Muscle layer of duodenum (tissue), 2 donors: ENCODE measurements at regions not wholly inside any gene's neighbourhood (a gene's known extent, or its start where the extent isn't known, plus 50 kb on each side); places are given as distances from the start of the nearest gene placed in this dataset.
A peak's percentile ranks its signal among the peaks of the same experiment; 100 is the strongest.

Source experiments
- H3K27ac ChIP-seq: one replicate; pipeline ENCODE4 v1.7.0; 2013; ENCODE audit warnings: mild to moderate bottlenecking, low read length
- H3K27me3 ChIP-seq: one replicate; pipeline ENCODE4 v1.7.0; 2013; ENCODE audit warnings: low read depth, mild to moderate bottlenecking, control low read depth, low read length
- H3K36me3 ChIP-seq, 2 donors: one replicate each; pipeline ENCODE4 v1.7.0; 2013; ENCODE audit warnings: low read length in 2 of 2, control low read depth in 1 of 2, mild to moderate bottlenecking in 1 of 2; ENCODE audit not compliant: insufficient read depth in 2 of 2, control insufficient read depth in 1 of 2
- H3K4me1 ChIP-seq, 2 donors: one replicate each; pipeline ENCODE4 v1.7.0; 2013; ENCODE audit warnings: low read length in 2 of 2, mild to moderate bottlenecking in 2 of 2, control low read depth in 1 of 2, moderate library complexity in 1 of 2; ENCODE audit not compliant: insufficient read depth in 2 of 2, control insufficient read depth in 1 of 2
- H3K4me3 ChIP-seq, 2 donors: one replicate each; pipeline ENCODE4 v1.7.0; 2013; ENCODE audit warnings: low read length in 2 of 2, low read depth in 1 of 2, mild to moderate bottlenecking in 1 of 2
- H3K9me3 ChIP-seq, 2 donors: one replicate each; pipeline ENCODE4 v1.7.0; 2013; ENCODE audit warnings: low read length in 2 of 2, control low read depth in 1 of 2, mild to moderate bottlenecking in 1 of 2; ENCODE audit not compliant: control insufficient read depth in 1 of 2
- donor health status: healthy.

DNA sequence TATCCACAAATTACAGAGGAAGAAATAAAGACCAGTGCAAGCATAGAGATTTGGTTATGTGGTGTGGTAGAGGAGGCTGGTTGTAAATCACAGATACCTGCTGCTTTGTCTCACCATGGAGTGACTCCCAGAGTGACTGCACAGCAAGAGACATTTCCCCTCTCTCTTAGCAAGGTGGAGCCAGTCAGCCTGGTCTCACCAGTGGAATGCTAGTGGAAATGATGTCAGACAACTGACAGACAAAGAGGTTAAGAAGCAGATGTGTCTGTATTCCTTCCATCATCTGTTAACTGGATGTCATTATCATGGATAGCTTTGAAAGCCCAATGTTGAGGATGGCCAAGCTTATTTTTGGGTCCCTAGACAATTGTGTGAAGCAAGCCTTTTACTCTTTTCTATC, 509.4 kb upstream of the SEMA6A start:
- Histone ChIP-seq H3K4me1 (no peaks in the 10 kb centered on the region), H3K4me3 (no peak overlapping the region), H3K27ac (no peak overlapping the region), H3K36me3 (no peaks in the 10 kb centered on the region), H3K9me3 (no peaks in the 10 kb centered on the region), H3K27me3 (no peaks in the 10 kb centered on the region)

- Histone ChIP-seq H3K27ac (no peak overlapping the region), H3K27me3 (no peaks in the 10 kb centered on the region), H3K36me3 (no peaks in the 10 kb centered on the region), H3K4me1 (no peaks in the 10 kb centered on the region), H3K4me3 (no peak overlapping the region), H3K9me3 (no peaks in the 10 kb centered on the region)
These were observed 508.4 kb upstream of the SEMA6A start for GRCh38 chr5:117082977-117083376.

DNA sequence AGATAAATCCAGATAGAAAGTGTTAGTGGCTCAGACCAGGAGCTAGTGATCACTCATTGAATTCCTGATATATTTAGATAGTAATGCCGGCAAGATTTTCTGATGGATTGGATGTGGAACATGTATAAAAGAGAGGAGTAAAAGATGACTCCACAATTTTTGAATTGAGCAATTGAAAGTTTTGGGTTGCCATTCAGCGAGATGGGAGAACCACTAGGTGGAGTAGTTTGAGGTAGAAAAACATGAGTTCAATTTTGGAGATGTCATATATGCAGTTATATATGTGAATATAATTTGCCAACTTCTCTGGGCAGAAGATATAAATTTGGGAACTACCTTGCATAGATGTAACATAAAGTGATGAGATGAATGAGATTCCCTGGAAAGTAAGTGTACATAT, 502.5 kb upstream of the SEMA6A start:
- Histone ChIP-seq H3K4me3 (no peak overlapping the region), H3K27me3 (no peaks in the 10 kb centered on the region), H3K27ac (no peak overlapping the region), H3K4me1 (no peaks in the 10 kb centered on the region), H3K36me3 (no peaks in the 10 kb centered on the region), H3K9me3 (peaks cover 0 to 3% of the 10 kb centered on the region in 2 donors)

GRCh38 chr5:117072439-117072838, 497.8 kb upstream of the SEMA6A start:
- no peak overlapping the region for H3K27ac ChIP-seq
- peak overlapping the region in 1 of 2 donors; percentile 18 for H3K4me3 ChIP-seq
- peaks cover 0 to 7% of the 10 kb centered on the region in 2 donors for H3K9me3 ChIP-seq
- H3K27me3 ChIP-seq, result no peaks in the 10 kb centered on the region
- H3K4me1 ChIP-seq, result no peaks in the 10 kb centered on the region
- no peaks in the 10 kb centered on the region for H3K36me3 ChIP-seq

- Histone ChIP-seq H3K27me3 (no peaks in the 10 kb centered on the region), H3K9me3 (no peaks in the 10 kb centered on the region), H3K4me3 (no peak overlapping the region)
These were observed 491.2 kb upstream of the SEMA6A start for GRCh38 chr5:117065800-117066199.

GRCh38 chr5:117065161-117065560, 490.5 kb upstream of the SEMA6A start:
- H3K27me3 ChIP-seq, result no peaks in the 10 kb centered on the region
- no peaks in the 10 kb centered on the region for H3K9me3 ChIP-seq
- no peak overlapping the region for H3K27ac ChIP-seq
- no peaks in the 10 kb centered on the region for H3K4me1 ChIP-seq
- H3K36me3 ChIP-seq, result no peaks in the 10 kb centered on the region
- H3K4me3 ChIP-seq, result no peak overlapping the region

More at GRCh38 chr5:117065800-117066199, 491.2 kb upstream of the SEMA6A start:
- Histone ChIP-seq H3K36me3 (no peaks in the 10 kb centered on the region), H3K27ac (no peak overlapping the region), H3K4me1 (no peaks in the 10 kb centered on the region)

- H3K27me3 ChIP-seq, result no peaks in the 10 kb centered on the region
- H3K27ac ChIP-seq, result no peak overlapping the region
- no peaks in the 10 kb centered on the region for H3K4me1 ChIP-seq
- no peak overlapping the region for H3K4me3 ChIP-seq
- no peaks in the 10 kb centered on the region for H3K36me3 ChIP-seq
- H3K9me3 ChIP-seq, result no peaks in the 10 kb centered on the region
These were observed 485.5 kb upstream of the SEMA6A start for GRCh38 chr5:117060099-117060498.

DNA sequence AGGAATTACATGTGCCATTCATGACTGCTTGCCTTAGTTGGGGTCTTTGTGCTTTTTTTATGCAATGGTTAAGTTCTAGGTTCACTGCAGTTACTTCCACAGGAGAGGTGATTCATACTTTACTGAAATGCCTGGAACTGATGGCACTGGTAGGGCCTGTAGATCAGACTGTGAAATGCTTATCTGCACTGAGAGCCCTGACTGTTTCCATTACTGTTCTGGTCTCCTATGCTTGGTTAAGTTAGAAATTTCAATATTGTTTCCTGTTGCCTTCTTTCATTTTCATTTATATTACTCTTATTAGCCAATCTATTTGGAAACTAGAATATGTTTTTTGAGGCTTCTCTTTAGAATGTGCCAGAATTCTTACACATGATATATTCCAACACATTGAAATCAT, 484.1 kb upstream of the SEMA6A start:
- no peaks in the 10 kb centered on the region for H3K36me3 ChIP-seq
- no peaks in the 10 kb centered on the region for H3K4me1 ChIP-seq
- H3K27me3 ChIP-seq, result no peaks in the 10 kb centered on the region
- no peaks in the 10 kb centered on the region for H3K9me3 ChIP-seq
- no peak overlapping the region for H3K4me3 ChIP-seq
- H3K27ac ChIP-seq, result no peak overlapping the region

DNA sequence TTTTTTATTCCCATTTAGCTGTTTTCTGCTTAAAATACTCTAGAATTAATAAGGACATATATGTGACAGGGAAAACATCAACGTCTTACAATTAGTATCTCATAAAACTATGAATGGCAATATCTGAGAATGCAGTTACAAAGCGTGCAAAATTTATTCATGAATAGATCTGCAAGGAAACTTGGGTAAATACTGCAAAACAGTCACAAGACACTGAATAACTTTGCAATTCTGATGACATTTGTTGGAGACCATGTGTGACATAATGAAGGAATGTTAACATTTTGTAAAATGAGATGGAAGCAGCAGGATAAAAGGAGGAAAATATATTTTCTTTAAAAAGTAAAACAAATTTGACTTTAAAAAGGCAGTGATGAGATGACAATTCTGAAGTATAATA, 480.9 kb upstream of the SEMA6A start:
- Histone ChIP-seq H3K27ac (no peak overlapping the region), H3K27me3 (no peaks in the 10 kb centered on the region), H3K4me1 (no peaks in the 10 kb centered on the region), H3K36me3 (no peaks in the 10 kb centered on the region), H3K4me3 (no peak overlapping the region), H3K9me3 (no peaks in the 10 kb centered on the region)

DNA sequence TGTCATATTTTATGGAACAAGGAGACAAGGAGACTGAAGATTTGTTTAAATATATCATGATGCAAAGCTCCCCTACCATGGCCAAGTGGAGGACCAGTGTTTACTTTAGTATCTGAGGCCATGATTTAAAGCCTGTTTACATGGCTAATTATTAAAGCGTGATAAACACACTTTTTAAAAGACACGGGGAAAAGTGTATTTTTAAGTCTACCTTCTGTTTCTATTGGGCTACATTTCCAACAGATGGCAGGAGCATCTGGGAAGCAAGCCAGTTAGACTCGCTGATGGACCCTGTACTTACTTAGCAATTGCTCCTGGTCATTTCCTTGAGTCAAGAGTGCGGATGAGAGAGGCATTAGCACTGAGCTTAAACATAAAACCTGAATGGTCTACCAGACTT, 480.3 kb upstream of the SEMA6A start:
- H3K27me3 ChIP-seq, result no peaks in the 10 kb centered on the region
- H3K4me3 ChIP-seq, result no peak overlapping the region
- no peak overlapping the region for H3K27ac ChIP-seq
- H3K4me1 ChIP-seq, result no peaks in the 10 kb centered on the region
- no peaks in the 10 kb centered on the region for H3K9me3 ChIP-seq
- H3K36me3 ChIP-seq, result no peaks in the 10 kb centered on the region

DNA sequence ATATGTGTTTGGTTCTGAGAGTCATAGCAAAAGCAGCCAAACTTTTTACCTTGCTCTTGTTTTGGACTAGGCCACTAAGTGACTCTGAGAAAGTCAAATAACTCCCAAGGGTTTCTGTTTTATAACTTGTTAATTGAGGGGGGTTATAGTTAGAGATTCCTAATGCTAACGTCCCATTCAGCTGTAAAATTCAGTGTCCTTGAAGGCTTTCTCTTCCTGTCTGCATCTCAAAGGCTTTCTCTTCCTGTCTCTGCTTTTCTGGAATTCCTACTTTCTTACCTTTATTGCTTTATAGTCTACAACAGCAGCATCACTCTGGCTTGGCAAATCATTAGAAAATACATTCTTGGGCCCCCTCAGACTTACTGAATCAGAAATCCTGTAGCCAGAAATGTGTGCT, 479.5 kb upstream of the SEMA6A start:
- H3K4me3 ChIP-seq, result no peak overlapping the region
- H3K36me3 ChIP-seq, result no peaks in the 10 kb centered on the region
- no peaks in the 10 kb centered on the region for H3K4me1 ChIP-seq
- no peaks in the 10 kb centered on the region for H3K27me3 ChIP-seq
- H3K27ac ChIP-seq, result no peak overlapping the region
- no peaks in the 10 kb centered on the region for H3K9me3 ChIP-seq

DNA sequence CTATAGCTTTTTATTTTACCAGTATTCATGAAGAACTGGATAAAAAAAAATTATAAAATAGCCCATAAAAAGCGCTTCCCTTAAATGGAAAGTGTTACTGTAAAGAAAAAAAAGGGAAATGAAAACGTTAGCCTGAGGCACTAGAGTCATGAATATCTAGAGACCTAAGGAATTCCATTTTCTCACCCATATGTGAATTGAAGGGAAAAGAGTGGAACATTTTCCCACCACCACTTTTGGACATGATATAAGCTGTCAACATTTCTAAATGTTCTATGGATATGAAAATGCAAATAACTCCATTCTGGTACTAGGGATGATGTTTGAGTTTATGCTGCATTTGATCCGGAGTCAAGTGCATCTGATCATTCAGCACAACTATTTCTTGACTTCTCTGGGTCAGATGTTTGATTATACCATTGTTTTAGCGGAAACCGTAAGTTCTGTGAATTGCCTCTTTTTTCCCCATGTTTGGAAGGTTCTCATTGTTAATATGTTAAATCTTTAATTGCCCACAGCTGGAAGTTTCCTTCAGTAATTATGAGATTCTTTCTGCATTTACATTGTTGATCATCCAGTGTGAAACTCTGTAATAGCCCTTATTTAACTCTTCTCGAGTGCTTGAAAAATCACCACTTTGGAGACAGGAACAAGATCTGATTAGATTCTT, 467.4 kb upstream of the SEMA6A start:
- Histone ChIP-seq H3K36me3 (no peaks in the 10 kb centered on the region), H3K27ac (no peak overlapping the region), H3K4me1 (no peaks in the 10 kb centered on the region), H3K9me3 (no peaks in the 10 kb centered on the region), H3K27me3 (no peaks in the 10 kb centered on the region), H3K4me3 (no peak overlapping the region)
